IgD-negative memory B cell (primary cell): ENCODE measurements at regions not wholly inside any gene's neighbourhood (a gene's known extent, or its start where the extent isn't known, plus 50 kb on each side); places are given as distances from the start of the nearest gene placed in this dataset.

Experiments used
- H3K27ac Mint-ChIP-seq, 3 donors: one replicate each; pipeline ENCODE4 v1.8.0; 2020 to 2022; ENCODE audit warnings: mild to moderate bottlenecking in 3 of 3, mixed read lengths in 3 of 3, moderate library complexity in 1 of 3
- H3K27me3 Mint-ChIP-seq: one replicate; pipeline ENCODE4 v1.8.0; 2021; ENCODE audit warnings: mixed read lengths
- H3K36me3 Mint-ChIP-seq: one replicate; pipeline ENCODE4 v1.8.0; 2020; ENCODE audit warnings: mild to moderate bottlenecking, mixed read lengths
- H3K4me1 Mint-ChIP-seq, 3 donors: one replicate each; pipeline ENCODE4 v1.8.0; 2020 to 2022; ENCODE audit warnings: mixed read lengths in 3 of 3, mild to moderate bottlenecking in 1 of 3
- H3K4me3 Mint-ChIP-seq, 4 donors: one replicate each; pipeline ENCODE4 v1.8.0; 2020 to 2022; ENCODE audit warnings: mild to moderate bottlenecking in 4 of 4, mixed read lengths in 4 of 4, moderate library complexity in 3 of 4
- H3K9me3 Mint-ChIP-seq, 3 donors: one replicate each; pipeline ENCODE4 v1.8.0; 2020 to 2021; ENCODE audit warnings: mixed read lengths in 3 of 3, mild to moderate bottlenecking in 1 of 3

DNA sequence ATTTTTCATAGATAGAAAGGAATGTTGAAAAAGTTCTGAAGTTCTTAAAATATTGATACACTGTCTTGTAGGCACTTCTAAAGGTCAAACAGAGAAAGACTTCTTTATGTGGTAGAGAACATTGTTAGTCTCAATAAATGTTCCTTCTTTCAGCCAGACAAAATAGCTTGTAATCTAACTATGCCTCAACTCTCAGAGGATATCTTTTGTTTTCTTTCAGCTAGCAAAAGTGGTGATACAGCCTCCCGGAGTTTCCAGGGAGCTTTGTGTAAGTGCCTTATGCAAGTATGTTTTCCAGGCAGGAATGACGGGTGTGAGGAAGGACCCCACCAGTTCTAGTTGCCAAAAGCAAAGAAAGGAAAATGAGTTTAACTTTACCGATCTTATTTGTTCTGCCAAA is 452.1 kb upstream of the ST6GAL2 start:
- H3K4me3 Mint-ChIP-seq = no peak overlapping the region
- no peaks in the 10 kb centered on the region for H3K36me3 Mint-ChIP-seq
- no peaks in the 10 kb centered on the region for H3K4me1 Mint-ChIP-seq
- no peaks in the 10 kb centered on the region for H3K27me3 Mint-ChIP-seq
- H3K9me3 Mint-ChIP-seq = peaks cover 0 to 9% (median 5%) of the 10 kb centered on the region in 3 donors
- H3K27ac Mint-ChIP-seq = no peak overlapping the region

DNA sequence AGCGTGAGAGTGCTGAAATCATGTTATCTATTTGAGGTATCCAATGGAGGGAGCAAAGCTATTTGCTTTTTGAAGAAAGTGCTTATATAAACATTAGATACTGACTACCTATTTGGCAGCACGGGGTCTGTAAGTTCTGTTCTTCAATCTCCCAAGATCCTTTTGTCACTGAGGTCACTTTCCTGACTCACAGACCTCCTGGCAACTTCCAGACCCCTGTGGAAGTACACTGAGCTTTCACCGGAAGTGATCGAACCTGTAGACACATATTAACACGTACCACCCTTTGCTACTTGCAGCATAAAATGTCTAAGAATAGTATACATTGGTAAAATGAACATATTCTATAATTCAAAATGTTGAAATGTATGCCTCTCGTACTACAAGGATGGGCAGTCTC is 452.6 kb upstream of the ST6GAL2 start:
- Mint-ChIP-seq H3K4me3 (no peak overlapping the region), H3K9me3 (peaks cover 0 to 9% (median 5%) of the 10 kb centered on the region in 3 donors), H3K4me1 (no peaks in the 10 kb centered on the region), H3K27ac (no peak overlapping the region), H3K27me3 (no peaks in the 10 kb centered on the region), H3K36me3 (no peaks in the 10 kb centered on the region)

DNA sequence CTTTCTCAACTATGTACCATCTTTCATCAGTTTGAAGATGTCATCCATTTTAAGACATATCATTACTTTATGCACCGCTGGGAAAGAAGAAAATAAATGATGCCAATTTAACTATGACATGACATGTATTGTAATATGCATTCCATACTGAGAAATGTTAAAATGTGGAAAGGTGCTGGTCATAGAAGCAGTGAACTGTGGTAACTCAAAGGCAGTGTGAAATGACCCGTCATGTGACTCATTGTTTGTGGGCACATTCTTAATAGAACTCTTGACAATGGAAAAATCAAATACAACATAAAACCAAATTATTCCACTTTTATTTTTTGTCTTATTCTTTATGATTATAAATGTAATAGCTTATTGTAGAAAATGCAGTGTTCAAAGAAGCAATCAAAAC is 455.0 kb upstream of the ST6GAL2 start:
- no peak overlapping the region for H3K4me3 Mint-ChIP-seq
- H3K4me1 Mint-ChIP-seq = no peaks in the 10 kb centered on the region
- no peak overlapping the region for H3K27ac Mint-ChIP-seq
- peaks cover 0 to 5% (median 5%) of the 10 kb centered on the region in 3 donors for H3K9me3 Mint-ChIP-seq
- no peaks in the 10 kb centered on the region for H3K36me3 Mint-ChIP-seq
- H3K27me3 Mint-ChIP-seq = no peaks in the 10 kb centered on the region

- H3K27me3 Mint-ChIP-seq = peaks cover 1% of the 10 kb centered on the region
- peaks cover 3 to 11% (median 4%) of the 10 kb centered on the region in 3 donors for H3K9me3 Mint-ChIP-seq
- no peak overlapping the region for H3K27ac Mint-ChIP-seq
- no peak overlapping the region for H3K4me3 Mint-ChIP-seq
- H3K36me3 Mint-ChIP-seq = no peaks in the 10 kb centered on the region
- H3K4me1 Mint-ChIP-seq = no peaks in the 10 kb centered on the region
These were observed 463.4 kb upstream of the ST6GAL2 start for GRCh38 chr2:107349329-107349728.

DNA sequence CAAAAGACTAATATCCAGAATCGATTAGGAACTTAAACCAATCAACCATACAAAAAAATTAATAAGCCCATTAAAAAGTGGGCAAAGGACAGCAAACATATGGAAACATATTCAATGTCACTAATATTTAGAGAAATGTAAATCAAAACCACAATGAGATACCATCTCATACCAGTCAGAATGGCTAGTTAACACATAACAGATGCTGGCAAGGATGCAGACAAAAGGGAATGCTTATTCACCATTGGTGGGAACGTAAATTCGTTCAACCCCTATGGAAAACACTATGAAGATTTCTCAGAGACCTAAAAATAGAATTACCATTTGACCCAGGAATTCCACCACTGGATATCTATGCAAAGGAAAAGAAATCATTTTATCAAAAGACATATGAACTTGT is 468.2 kb upstream of the ST6GAL2 start:
- Mint-ChIP-seq H3K27me3 (peaks cover 1% of the 10 kb centered on the region), H3K4me1 (no peaks in the 10 kb centered on the region), H3K36me3 (no peaks in the 10 kb centered on the region), H3K9me3 (peaks cover 4 to 11% (median 5%) of the 10 kb centered on the region in 3 donors), H3K4me3 (no peak overlapping the region), H3K27ac (no peak overlapping the region)

DNA sequence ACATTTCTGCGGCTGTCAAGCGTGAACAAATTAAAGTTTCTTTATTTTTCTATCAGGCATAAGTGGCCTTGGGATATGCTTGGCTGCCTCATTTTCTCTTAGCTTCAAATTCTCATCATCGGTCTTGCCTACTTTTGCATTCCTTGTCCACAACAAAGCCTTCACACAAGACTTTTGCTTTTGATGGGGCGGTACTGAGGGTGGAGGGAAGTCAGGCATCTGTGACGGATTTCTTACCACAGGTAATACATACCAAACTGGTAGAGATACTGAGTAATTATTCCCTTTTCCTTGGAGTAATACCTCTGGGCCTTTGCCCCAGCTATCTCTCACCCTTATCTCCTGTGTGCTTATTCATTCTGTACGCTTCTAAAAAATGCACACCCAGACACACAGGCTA is 468.3 kb upstream of the RGPD4 start:
- Mint-ChIP-seq H3K4me3 (no peak overlapping the region), H3K27me3 (no peaks in the 10 kb centered on the region), H3K9me3 (peaks cover 2 to 7% (median 4%) of the 10 kb centered on the region in 3 donors), H3K27ac (no peak overlapping the region), H3K36me3 (no peaks in the 10 kb centered on the region), H3K4me1 (no peaks in the 10 kb centered on the region)

- Mint-ChIP-seq H3K36me3 (no peaks in the 10 kb centered on the region), H3K27me3 (no peaks in the 10 kb centered on the region), H3K9me3 (peaks cover 2 to 7% (median 4%) of the 10 kb centered on the region in 3 donors), H3K27ac (no peak overlapping the region), H3K4me3 (no peak overlapping the region), H3K4me1 (no peaks in the 10 kb centered on the region)
These were observed 467.7 kb upstream of the RGPD4 start for GRCh38 chr2:107359021-107359420.

DNA sequence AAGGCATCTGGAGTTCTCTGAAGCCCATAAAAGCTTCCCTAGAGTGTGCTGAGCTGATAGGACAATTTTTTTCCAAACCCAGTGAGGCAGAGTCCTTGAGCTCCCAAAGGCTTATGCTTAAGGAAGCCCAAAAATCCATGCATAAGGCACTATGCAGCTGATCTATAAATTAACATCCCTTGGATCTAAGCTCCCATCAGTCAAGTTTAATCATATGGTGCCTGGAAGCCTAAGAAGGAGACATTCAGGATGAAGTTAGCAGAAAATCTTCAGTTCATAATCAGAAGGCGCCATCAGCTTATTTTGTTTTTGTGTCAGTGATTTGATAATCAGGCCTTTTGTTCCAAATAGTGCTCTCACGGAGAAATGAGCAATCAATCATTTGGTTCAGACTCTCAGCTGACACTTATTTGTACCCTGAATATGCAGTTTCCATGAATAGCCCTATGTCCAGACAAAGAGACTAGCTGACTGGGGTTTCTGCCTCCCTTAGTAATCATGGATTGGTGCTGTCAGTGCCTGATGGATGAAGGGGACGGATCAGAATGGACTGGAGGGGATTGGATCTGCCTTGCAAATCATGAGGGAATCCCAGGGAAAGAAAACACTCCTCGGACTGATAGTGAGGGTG is 464.8 kb upstream of the RGPD4 start:
- H3K27me3 Mint-ChIP-seq = no peaks in the 10 kb centered on the region
- no peak overlapping the region for H3K27ac Mint-ChIP-seq
- H3K4me3 Mint-ChIP-seq = no peak overlapping the region
- H3K36me3 Mint-ChIP-seq = no peaks in the 10 kb centered on the region
- no peaks in the 10 kb centered on the region for H3K4me1 Mint-ChIP-seq
- H3K9me3 Mint-ChIP-seq = peaks cover 0 to 12% (median 6%) of the 10 kb centered on the region in 3 donors

DNA sequence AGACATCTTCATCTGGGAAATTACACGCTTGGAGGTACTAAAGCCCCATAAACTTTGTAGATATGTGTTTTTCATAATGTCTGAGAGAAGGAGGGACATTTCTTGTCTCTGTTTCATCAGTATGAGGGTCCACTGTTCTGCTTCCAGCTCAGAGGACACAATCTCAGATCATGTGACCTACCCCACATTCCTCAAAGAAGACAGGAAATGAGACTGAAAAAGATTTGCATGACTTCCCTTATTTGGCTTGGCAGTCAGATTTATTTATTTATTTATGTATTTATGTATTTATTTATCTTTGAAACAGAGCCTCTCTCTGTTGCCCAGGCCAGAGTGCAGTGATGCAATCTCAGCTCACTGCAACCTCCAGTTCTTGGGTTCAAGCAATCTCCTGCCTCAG is 463.7 kb upstream of the RGPD4 start:
- Mint-ChIP-seq H3K4me3 (no peak overlapping the region), H3K27me3 (no peaks in the 10 kb centered on the region), H3K36me3 (no peaks in the 10 kb centered on the region), H3K9me3 (peaks cover under 1 to 17% (median 6%) of the 10 kb centered on the region in 3 donors), H3K27ac (no peak overlapping the region), H3K4me1 (no peaks in the 10 kb centered on the region)

DNA sequence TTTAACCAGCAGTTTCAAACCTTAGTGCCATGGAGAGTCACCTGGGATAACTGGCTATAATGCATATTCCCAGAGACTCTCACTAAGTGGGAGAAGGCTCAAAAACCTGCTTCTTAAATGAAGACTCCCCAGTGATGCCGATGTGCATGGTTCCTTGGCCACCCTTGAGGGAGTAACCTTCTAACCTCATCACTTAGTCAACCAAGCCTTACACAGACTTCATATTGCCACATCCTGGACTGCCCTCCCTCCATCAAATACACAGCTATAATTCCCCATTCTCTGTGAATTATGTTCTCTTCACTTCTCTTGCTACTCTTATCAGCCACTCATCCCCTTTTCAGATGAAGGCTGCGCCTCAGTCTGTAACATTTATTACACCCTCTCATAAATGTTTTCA is 462.9 kb upstream of the RGPD4 start:
- no peak overlapping the region for H3K4me3 Mint-ChIP-seq
- H3K9me3 Mint-ChIP-seq = peaks cover 2 to 19% (median 6%) of the 10 kb centered on the region in 3 donors
- H3K27me3 Mint-ChIP-seq = no peaks in the 10 kb centered on the region
- no peaks in the 10 kb centered on the region for H3K36me3 Mint-ChIP-seq
- H3K4me1 Mint-ChIP-seq = no peaks in the 10 kb centered on the region
- no peak overlapping the region for H3K27ac Mint-ChIP-seq

DNA sequence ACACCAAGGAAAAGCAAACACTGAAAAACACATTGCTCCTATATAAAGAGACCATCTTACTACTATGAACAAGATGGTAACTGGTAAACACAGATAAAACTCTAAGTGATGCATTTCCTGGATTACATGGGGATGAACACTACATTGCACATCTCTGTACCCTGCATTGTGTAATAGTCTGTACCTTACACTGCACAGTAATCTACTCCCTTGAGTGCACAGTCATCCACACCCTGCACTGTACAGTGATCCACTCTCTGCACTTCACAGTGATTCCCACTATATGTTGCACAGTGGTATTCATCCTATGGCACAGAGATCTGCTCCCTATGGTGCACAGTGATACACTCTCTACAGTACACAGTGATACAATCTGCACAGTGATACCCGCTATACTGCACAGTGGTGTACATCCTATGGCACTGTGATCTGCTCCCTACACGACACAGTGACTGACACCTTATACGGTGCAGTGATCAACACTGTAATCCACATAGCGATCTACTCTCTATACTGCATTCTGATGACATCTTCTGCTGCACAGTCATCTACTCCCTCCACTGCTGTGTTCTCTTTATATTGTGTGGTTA is 462.2 kb upstream of the RGPD4 start:
- no peaks in the 10 kb centered on the region for H3K36me3 Mint-ChIP-seq
- no peaks in the 10 kb centered on the region for H3K4me1 Mint-ChIP-seq
- no peak overlapping the region for H3K4me3 Mint-ChIP-seq
- H3K27ac Mint-ChIP-seq = no peak overlapping the region
- H3K9me3 Mint-ChIP-seq = peaks cover 2 to 22% (median 6%) of the 10 kb centered on the region in 3 donors
- H3K27me3 Mint-ChIP-seq = no peaks in the 10 kb centered on the region

DNA sequence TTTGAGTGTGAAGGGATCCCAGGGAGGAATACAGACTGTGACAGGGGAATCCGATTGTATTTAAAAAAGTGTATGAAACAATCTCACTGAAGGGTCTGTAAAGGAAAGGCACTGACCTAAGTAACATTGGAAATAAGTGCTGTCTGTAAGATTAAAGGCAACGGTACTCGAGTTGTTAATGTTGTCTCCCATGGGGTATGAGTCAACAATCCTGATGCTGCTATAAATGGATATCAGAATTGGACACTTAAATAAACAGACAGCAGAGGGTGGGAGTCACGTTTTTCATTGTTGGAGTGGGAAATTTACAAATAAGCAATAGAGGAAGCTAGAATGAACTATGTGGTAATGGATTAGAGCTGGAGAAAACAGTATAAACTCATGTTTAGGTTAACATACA is 452.4 kb upstream of the RGPD4 start:
- H3K27me3 Mint-ChIP-seq = no peaks in the 10 kb centered on the region
- H3K4me3 Mint-ChIP-seq = no peak overlapping the region
- no peak overlapping the region for H3K27ac Mint-ChIP-seq
- H3K9me3 Mint-ChIP-seq = peaks cover 4 to 9% (median 5%) of the 10 kb centered on the region in 3 donors
- no peaks in the 10 kb centered on the region for H3K4me1 Mint-ChIP-seq
- H3K36me3 Mint-ChIP-seq = no peaks in the 10 kb centered on the region

DNA sequence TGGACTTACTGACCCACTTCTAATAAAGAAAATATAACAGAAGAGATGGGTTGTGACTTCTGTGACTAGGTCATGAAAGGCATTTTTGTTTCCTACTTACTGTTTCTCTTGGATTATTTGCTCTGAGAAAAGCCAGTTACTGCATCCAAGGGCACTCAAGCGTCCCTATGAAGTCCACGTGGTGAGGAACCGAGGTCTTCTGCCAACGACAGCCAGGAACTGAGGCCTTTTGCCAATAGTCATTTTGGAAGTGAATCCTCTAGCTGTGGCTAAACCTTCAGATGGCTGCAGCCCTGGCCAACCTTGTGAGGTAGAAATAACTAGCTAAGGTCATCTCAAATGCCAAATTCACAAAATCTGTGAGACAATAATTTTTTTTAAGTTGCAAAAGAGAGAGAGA is 449.8 kb upstream of the RGPD4 start:
- no peaks in the 10 kb centered on the region for H3K27me3 Mint-ChIP-seq
- H3K4me1 Mint-ChIP-seq = no peaks in the 10 kb centered on the region
- H3K27ac Mint-ChIP-seq = no peak overlapping the region
- H3K4me3 Mint-ChIP-seq = no peak overlapping the region
- H3K36me3 Mint-ChIP-seq = no peaks in the 10 kb centered on the region
- H3K9me3 Mint-ChIP-seq = peaks cover 0 to 7% (median 3%) of the 10 kb centered on the region in 3 donors

- H3K9me3 Mint-ChIP-seq = peaks cover 2 to 4% (median 3%) of the 10 kb centered on the region in 3 donors
- no peaks in the 10 kb centered on the region for H3K36me3 Mint-ChIP-seq
- H3K27me3 Mint-ChIP-seq = no peaks in the 10 kb centered on the region
- no peak overlapping the region for H3K27ac Mint-ChIP-seq
- H3K4me3 Mint-ChIP-seq = no peak overlapping the region
- no peaks in the 10 kb centered on the region for H3K4me1 Mint-ChIP-seq
These were observed 445.8 kb upstream of the RGPD4 start for GRCh38 chr2:107380912-107381311.

DNA sequence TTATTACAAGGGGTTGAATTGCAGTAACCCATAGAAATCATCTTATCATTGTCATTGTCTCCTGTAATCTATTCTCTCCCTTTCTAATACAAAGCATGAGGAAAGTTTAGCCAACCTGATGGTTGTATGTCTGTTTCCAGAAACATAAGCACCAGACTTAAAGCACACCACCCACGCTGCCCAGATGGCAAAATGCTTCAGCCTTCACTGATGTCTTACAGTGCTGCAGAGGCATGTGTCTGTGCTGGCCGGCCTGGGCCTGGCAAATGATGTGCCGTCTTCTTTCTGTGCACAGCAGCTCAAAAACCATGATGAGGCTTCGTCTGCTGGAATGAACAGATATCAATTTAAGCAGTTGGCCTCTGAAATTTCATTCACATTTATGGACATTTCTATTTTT is 443.0 kb upstream of the RGPD4 start:
- Mint-ChIP-seq H3K4me3 (no peak overlapping the region), H3K4me1 (no peaks in the 10 kb centered on the region), H3K9me3 (peaks cover 4 to 13% (median 9%) of the 10 kb centered on the region in 3 donors), H3K36me3 (no peaks in the 10 kb centered on the region), H3K27ac (no peak overlapping the region), H3K27me3 (no peaks in the 10 kb centered on the region)

DNA sequence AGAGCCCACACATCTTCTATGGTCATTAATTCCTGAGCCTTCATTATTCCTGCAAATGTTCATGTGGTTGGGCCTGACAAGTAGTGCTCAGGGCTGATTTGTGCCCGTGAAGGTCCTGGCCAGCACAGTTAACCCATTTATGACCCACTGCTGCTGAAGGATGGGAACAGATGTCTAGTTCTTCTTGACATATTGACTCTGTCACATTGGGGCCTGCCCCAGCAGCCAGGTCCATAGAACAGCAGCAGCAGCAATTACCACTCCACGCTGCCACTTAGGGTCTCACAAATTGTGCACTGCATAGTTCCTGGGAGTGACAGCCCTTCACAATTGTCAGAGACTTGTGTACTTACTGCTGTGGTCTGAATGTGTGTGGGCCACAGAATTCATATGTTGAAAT is 442.3 kb upstream of the RGPD4 start:
- Mint-ChIP-seq H3K27me3 (no peaks in the 10 kb centered on the region), H3K4me3 (no peak overlapping the region), H3K27ac (no peak overlapping the region), H3K9me3 (peaks cover 7 to 13% (median 9%) of the 10 kb centered on the region in 3 donors), H3K36me3 (no peaks in the 10 kb centered on the region), H3K4me1 (no peaks in the 10 kb centered on the region)
